Psoas muscle (tissue), 7 donors: ENCODE measurements at regions not wholly inside any gene's neighbourhood (a gene's known extent, or its start where the extent isn't known, plus 50 kb on each side); places are given as distances from the start of the nearest gene placed in this dataset.
A peak's percentile ranks its signal among the peaks of the same experiment; 100 is the strongest.

Source experiments
- ATAC-seq, 4 donors: fragments of 200-7000 bp; cut with Tn5 transposase; one replicate each; pipeline ENCODE4 v1.9.1; 2020; ENCODE audit warnings: moderate library complexity in 3 of 4, mild to moderate bottlenecking in 2 of 4
- DNase-seq, 2 donors: peaks; one replicate each; pipeline ENCODE4 v3.0.0-alpha.2; 2020
- H3K27ac ChIP-seq: fragments of 200-600 bp; one replicate; pipeline ENCODE4 v1.8.0; 2022
- H3K27me3 ChIP-seq, 3 donors: fragments of 200-600 bp in 1 of 3; one replicate each; pipeline versions ENCODE4 v1.6.1 to v1.8.0; 2013 to 2022; ENCODE audit warnings: low read length in 2 of 3, mild to moderate bottlenecking in 2 of 3, moderate library complexity in 1 of 3; ENCODE audit not compliant: insufficient read depth in 3 of 3
- H3K36me3 ChIP-seq, 2 donors: fragments of 200-600 bp in 1 of 2; one replicate each; pipeline versions ENCODE4 v1.6.1 to v1.8.0; 2013 to 2022; ENCODE audit warnings: low read depth in 1 of 2, mild to moderate bottlenecking in 1 of 2, moderate library complexity in 1 of 2; ENCODE audit not compliant: insufficient read depth in 1 of 2
- H3K4me1 ChIP-seq: fragments of 200-600 bp; one replicate; pipeline ENCODE4 v1.8.0; 2022
- H3K4me3 ChIP-seq: fragments of 200-600 bp; one replicate; pipeline ENCODE4 v1.8.0; 2022; ENCODE audit warnings: mild to moderate bottlenecking
- H3K9me3 ChIP-seq: fragments of 200-600 bp; one replicate; pipeline ENCODE4 v1.8.0; 2022
- CTCF ChIP-seq: fragments of 200-600 bp; IDR thresholded peaks from one replicate; pipeline ENCODE4 v1.8.0; 2022; ENCODE audit warnings: antibody characterized with exemption
- WGBS, 3 donors: extraction: QIAGEN DNeasy Blood & Tissue Kit; methylation state at CpG; one replicate each; pipeline versions ENCODE4 v1.1.6 to v1.1.7; 2013; 5-methylcytosine and 5-hydroxymethylcytosine counted together
- intact Hi-C, 2 donors: fragments of 100-400 bp; cut with DNase I; formaldehyde crosslinking; loops; one replicate each; pipeline versions ENCODE4 v1.11.0 to v1.14.2; 2022
- donor health status: healthy with polysubstance abuse.
- donor health status: DM: no; HTN: no; CAD: no; lungs with moderate emphysema.
- donor health status: Bipolar disorder and iron deficiency.
- donor health status: healthy.
- donor health status: DM: yes; HTN: yes; CAD: no.
- donor health status: DM: no; HTN: no; CAD: no.
- donor health status: DM: yes; HTN: yes; CAD: no.

DNA sequence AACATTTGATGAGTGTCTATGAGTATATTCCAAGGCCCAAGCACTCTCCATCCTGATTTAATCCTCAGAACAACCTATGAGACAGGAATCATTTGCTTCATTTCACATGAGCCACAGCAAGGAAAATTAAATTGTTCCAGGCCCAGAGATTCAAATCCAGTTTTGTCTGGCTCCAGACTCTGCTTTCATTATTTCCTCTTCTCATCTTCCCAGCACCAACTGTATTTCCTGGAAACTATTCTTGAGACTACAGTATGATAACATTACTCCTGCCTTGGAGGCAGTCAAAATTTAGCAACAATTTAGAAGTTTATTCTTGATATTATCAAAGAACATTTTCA lies 194.5 kb downstream of the ZNF608 start:
- Histone ChIP-seq H3K27ac (no peak overlapping the region), H3K27me3 (no peaks in the 10 kb centered on the region), H3K4me3 (no peak overlapping the region), H3K36me3 (no peaks in the 10 kb centered on the region), H3K9me3 (no peaks in the 10 kb centered on the region), H3K4me1 (no peaks in the 10 kb centered on the region)
- no peak for ATAC-seq
- DNase-seq, result no peak
- TF ChIP-seq CTCF, result no peak
- intact Hi-C loops, result no loop called here

DNA sequence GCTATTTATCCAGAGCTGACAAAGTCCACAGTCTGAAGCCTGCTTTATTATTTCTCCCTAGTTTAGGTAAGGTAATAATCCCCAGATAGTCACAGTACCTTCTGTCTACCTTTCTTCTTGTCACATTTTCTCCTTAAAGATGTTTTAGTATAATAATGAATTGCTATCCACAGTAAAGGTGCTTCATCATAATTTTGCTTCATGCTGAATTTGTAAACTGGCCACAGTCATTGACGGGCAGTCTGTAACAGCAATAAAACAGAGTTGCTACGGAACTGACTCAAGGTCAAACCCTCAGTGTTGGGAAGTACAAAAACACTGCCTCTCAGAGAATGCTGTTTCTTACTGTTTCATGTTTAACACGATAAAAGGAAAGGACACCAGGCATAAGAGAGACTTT lies 195.7 kb downstream of the ZNF608 start:
- no peak overlapping the region for H3K4me3 ChIP-seq
- no peaks in the 10 kb centered on the region for H3K36me3 ChIP-seq
- no peaks in the 10 kb centered on the region for H3K9me3 ChIP-seq
- intact Hi-C loops, result no loop called here
- no peak overlapping the region for H3K27ac ChIP-seq
- 66 to 77% (median 68%) methylated on average over 3 of the region's 3 CpGs for WGBS, 3 donors
- H3K27me3 ChIP-seq, result no peaks in the 10 kb centered on the region
- no peak for ATAC-seq
- H3K4me1 ChIP-seq, result no peaks in the 10 kb centered on the region
- no peak for TF ChIP-seq CTCF
- no peak for DNase-seq

GRCh38 chr5:124549891-124550436 lies 196.5 kb downstream of the ZNF608 start:
- WGBS, 3 donors, result 84 to 93% (median 89%) methylated on average over 4 of the region's 4 CpGs
- H3K9me3 ChIP-seq, result no peaks in the 10 kb centered on the region
- intact Hi-C loops, result no loop called here
- H3K36me3 ChIP-seq, result no peaks in the 10 kb centered on the region
- DNase-seq (no peak), ATAC-seq (no peak)
- H3K27me3 ChIP-seq, result no peaks in the 10 kb centered on the region
- no peak overlapping the region for H3K4me3 ChIP-seq
- no peaks in the 10 kb centered on the region for H3K4me1 ChIP-seq
- TF ChIP-seq CTCF, result no peak
- no peak overlapping the region for H3K27ac ChIP-seq

DNA sequence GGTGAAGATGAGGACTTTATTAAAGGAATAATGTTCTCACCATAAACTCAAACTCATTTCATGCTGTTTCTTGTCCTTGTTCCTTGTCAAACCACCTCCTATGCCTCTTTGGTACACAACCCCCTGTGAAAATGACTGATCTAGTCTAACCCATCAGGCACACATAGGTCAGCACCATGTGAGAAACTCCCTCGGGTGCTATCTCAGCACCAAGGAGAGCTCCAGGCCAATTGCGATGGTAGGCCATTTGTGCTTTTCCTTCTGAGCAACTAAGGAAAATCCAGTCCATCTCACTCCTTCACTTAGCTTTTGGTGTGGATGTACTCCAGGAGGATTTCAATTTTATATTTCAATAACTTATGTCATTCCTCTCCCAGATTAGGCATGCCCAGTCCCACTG lies 199.8 kb downstream of the ZNF608 start:
- no peak overlapping the region for H3K27ac ChIP-seq
- TF ChIP-seq CTCF, result no peak
- ATAC-seq (no peak), DNase-seq (no peak)
- no peaks in the 10 kb centered on the region for H3K9me3 ChIP-seq
- H3K36me3 ChIP-seq, result no peaks in the 10 kb centered on the region
- no peaks in the 10 kb centered on the region for H3K27me3 ChIP-seq
- no peaks in the 10 kb centered on the region for H3K4me1 ChIP-seq
- intact Hi-C loops, result no loop called here
- no peak overlapping the region for H3K4me3 ChIP-seq
- 24 to 31% (median 29%) methylated on average over 2 of the region's 2 CpGs for WGBS, 3 donors

GRCh38 chr5:124544366-124545055 lies 201.9 kb downstream of the ZNF608 start:
- H3K9me3 ChIP-seq, result no peaks in the 10 kb centered on the region
- no peaks in the 10 kb centered on the region for H3K27me3 ChIP-seq
- ATAC-seq (peak; percentile 89 to 97 (median 90)), DNase-seq (no peak)
- H3K27ac ChIP-seq, result no peak overlapping the region
- no peak overlapping the region for H3K4me3 ChIP-seq
- H3K4me1 ChIP-seq, result no peaks in the 10 kb centered on the region
- H3K36me3 ChIP-seq, result no peaks in the 10 kb centered on the region
- no peak for TF ChIP-seq CTCF
- intact Hi-C loops, result no loop called here
- 76 to 88% (median 77%) methylated on average over 2 of the region's 2 CpGs for WGBS, 3 donors
